ENCODE measurements at regions not wholly inside any gene's neighbourhood (a gene's known extent, or its start where the extent isn't known, plus 50 kb on each side); places are given as distances from the start of the nearest gene placed in this dataset.

DNA sequence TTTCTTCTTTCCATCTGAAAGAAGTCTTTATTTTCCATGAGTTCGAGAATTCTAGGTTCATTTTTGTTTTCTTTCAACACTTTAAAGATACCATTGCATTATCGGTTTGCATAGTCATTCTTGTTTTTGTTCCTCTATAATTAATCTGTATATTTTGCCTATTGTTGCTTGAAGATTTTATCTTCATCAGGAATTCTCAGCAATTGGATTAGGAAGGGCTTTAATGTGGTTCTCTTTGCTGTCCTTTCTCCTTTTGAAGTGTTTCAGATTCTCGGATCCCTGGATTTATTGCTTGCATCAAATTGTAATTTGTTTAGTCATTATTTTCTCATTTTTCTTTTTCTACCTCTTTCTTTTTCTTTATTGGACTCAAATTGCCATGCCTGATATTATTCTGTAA lies 609.8 kb downstream of the TLR4 start:
- TF ChIP-seq, protein P1, sequence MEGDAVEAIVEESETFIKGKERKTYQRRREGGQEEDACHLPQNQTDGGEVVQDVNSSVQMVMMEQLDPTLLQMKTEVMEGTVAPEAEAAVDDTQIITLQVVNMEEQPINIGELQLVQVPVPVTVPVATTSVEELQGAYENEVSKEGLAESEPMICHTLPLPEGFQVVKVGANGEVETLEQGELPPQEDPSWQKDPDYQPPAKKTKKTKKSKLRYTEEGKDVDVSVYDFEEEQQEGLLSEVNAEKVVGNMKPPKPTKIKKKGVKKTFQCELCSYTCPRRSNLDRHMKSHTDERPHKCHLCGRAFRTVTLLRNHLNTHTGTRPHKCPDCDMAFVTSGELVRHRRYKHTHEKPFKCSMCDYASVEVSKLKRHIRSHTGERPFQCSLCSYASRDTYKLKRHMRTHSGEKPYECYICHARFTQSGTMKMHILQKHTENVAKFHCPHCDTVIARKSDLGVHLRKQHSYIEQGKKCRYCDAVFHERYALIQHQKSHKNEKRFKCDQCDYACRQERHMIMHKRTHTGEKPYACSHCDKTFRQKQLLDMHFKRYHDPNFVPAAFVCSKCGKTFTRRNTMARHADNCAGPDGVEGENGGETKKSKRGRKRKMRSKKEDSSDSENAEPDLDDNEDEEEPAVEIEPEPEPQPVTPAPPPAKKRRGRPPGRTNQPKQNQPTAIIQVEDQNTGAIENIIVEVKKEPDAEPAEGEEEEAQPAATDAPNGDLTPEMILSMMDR (IDR thresholded peaks at IDR 0.05), result no peak
- TF ChIP-seq POLR2A (IDR thresholded peaks at IDR 0.05), result no peak
